Stimulated activated CD4-positive, alpha-beta T cell treated with anti-CD3 and anti-CD28 coated beads, Interleukin-4, amount 100 ng/mL, for 48 hours (primary cell): ENCODE measurements at regions not wholly inside any gene's neighbourhood (a gene's known extent, or its start where the extent isn't known, plus 50 kb on each side); places are given as distances from the start of the nearest gene placed in this dataset.

ENCODE experiments used
- DNase-seq, 2 donors: peaks; one replicate each; pipeline ENCODE4 v3.0.0-alpha.2; 2020; ENCODE audit warnings: low read depth in 2 of 2

DNA sequence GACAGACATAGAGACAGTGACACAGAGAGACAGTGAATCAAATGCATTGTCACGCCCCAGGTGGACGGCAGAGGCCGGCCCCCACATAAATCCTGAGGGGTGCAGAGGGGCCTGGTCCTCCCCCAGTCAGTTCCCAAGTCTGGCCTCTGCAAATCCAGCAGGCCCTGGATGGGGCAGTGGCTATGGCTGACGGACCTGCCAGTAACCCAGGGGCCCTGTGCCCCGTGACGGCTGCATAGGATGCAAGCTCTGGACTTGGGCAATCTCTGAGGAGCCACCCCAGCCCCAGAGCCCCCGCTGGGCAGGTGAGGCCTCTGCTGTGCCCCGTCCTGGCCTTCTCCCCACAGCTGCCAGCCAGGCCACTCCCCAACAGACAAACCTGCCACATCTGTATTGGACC is 204.5 kb downstream of the BRD1 start:
- no peak for DNase-seq

- no peak for DNase-seq
These were observed 205.2 kb downstream of the BRD1 start for GRCh38 chr22:49622241-49623105.

DNA sequence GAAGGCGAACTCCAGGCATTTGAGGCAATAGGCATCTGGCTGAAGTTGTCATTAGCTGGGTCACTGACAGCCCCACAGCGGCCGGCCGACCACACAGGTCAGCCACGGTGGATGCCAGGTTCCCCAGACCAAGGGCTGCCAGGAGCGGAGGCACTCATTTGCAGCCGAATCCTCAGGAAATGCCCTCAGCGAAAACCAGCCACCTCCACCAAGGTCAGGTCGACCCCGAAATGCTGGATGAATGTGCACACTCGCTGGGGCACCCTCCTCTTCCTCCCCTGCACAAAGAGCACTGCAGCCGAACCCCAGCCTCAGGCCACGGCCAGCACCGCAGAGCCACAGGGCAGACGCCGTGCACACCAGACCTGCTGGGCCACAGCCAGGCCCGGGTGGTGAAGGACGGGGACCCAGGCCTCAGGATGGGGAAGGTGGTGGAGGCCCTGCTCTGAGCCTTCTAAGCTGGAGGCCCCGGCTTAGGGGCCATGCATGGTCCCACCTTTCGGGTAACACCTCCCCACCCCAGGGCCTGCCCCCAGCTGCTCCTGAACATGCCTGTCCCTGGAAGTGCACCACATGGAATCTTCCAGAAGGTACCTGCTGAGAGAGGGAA is 206.0 kb downstream of the BRD1 start:
- DNase-seq = no peak

GRCh38 chr22:49620666-49621065 is 207.0 kb downstream of the BRD1 start:
- DNase-seq = no peak

DNA sequence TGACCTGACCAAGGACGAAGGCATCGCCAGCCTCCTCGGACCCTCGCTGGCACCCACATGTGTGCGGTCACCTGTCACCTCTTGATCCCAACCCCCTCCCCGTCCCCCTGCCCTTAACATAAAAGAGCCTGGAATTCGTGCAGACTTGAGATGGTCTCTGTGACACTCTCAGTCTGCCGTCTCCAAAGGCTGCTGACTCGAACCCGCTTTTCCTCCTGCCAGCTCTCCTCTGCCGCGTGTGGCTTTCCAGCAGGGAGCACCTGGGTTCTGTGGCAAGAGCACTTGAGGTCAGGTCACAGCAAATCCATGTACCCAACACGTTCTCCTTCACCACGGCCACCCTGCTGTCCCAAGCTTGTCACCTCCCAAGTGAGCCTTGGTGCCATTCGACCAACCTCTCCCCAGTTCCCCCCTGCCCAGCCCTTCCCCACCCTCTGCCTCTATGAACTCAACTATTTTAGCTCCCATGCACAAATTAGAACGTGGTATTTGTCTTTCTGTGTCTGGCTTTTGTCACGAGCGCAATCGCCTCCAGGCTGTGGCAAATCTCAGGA is 207.6 kb downstream of the BRD1 start:
- DNase-seq = no peak

GRCh38 chr22:49619301-49619700 is 208.4 kb downstream of the BRD1 start:
- no peak for DNase-seq

DNA sequence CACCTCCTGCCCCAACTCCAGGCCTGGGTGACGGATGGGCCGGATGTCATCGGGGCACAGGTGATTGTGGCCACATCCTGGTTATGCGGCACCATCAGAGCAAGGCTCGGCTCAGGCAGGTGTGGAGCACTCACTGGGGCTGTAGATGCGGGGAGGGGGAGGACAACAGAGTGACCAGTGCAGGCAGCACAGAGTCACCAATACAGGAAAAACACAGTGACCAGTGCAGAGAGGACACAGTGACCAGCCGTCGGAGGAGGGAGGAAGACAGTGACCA is 209.1 kb downstream of the BRD1 start:
- no peak for DNase-seq

DNA sequence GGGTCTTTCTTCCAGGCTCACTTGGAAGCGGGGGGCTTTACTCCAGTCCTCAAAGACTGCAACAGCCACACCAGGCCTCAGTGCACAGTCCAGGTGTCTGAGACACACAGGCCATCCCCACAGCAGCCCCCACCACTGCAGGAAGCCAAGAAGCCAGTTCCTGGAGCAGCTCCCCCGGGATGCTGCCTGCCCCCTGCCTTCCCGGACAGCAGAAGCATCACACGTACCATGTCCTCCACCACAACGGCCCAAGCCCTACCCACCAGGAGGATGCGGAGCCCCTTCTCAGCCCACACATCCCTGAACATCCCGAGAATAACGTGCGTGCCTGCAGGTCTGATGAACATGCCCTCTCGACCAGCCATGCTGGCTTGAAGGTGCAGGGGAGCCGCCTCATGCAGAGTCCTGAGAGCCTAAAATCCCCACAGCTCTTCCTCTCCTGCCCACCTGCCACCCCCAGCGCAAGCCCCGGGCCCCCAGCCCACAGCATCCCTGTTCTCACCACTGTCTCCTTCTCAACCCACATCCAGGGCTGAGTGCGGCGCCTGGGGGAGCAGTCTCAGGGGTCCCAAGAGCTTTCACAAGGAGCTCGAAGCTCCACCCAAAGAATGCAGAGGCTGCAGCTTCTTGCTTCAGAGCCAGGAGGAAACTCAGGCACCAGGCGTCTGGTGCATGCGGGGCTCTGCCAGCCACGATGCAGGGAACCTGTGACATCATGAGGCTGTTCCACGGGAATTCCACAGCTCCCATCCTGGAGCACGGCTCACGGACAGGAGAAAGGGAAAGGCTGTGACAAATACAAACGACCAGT is 209.6 kb downstream of the BRD1 start:
- DNase-seq = no peak

DNA sequence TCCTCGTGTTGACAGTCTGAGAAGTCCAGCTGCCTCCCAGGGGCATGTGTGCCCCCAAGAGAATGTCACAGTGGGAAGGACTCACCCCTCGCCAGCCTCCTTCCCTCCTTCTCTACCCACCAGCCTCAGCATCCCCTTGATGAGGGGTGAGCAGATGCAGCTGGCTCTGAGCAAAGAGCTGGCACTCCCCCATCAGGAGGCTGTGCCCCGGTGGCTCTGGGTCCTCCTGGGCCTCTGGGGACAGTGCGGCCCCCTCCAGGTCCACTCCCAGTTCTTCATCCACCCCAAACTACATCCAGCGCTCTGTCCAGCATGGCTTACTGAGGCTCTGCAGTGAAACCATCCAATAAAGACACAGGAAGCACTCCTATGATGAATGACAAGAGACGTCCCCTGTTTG is 210.4 kb downstream of the BRD1 start:
- DNase-seq = no peak

DNA sequence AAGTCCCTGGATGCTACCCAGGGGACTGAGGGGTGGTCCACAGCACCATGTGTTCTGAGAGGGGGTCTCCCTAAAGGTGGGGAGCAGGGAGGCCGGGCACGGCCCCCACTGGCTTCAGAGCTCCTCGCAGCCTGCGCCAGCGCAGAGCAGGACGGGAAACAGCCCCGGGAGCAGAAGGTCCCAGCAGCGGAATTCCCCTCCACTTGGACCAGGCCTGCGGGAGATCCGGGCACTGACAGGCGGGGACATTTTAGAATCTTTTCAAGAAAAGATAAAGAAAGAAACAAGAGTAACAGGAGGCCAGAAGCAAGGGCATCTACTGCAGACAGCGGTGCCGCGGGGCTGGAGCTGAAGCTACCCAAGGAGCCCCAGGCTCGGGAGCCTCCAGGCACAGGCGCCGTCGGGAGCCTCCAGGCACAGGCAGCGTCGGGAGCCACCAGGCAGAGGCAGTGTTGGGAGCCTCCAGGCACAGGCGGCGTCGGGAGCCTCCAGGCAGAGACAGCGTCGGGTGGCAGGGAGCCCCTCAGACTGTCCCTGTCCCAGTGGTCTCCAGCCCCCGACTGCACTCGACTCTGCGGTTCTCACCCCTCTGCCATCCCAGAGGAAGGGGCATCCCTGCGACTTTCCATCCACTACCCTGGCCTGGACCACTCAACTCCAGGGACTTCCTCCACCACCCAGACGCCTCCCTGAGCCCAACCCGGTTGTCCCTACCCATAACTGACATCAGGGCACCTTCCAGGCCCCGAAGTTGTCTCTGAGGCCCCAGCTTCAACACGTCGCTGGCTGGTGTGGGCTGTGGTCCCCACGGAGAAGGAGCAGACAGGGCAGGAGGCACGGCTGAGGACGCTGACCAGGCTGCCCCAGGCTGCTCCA is 211.1 kb downstream of the BRD1 start:
- no peak for DNase-seq

GRCh38 chr22:49614966-49615965 is 212.4 kb downstream of the BRD1 start:
- no peak for DNase-seq

GRCh38 chr22:49613511-49614270 is 214.0 kb downstream of the BRD1 start:
- no peak for DNase-seq

GRCh38 chr22:49613108-49613507 is 214.6 kb downstream of the BRD1 start:
- no peak for DNase-seq

DNA sequence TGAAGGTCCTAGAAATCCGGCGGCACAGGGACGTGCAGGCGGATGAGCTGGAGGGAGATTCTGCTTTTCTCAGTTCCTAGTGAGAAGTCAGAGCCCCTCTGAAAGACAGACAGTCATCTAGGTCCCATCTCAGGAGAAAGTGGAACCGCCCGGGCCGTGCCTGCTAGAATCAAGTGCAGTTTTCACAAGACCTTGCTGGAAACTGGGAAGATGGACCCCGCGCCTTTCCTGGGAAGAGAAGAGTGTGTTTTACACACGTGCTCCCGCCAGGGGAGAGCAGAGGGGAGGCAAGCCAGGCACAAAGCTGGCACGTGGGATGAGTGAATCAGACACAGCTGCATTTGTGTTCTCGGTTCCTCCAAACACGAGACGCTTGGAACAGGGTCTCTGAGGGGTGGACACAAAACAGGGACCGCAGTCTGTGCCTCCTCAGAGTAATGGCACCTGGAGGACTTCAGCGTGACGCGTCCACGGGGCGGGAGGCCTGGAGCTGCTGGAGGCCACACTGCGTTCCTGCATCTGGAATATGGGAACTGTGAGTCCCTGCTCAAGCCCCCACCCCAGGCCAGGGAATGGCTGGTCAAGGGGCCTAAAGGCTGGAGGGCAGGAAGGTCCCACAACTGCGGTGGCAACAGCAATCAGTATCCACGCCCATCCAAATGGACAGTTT is 218.3 kb downstream of the BRD1 start:
- no peak for DNase-seq

GRCh38 chr22:49608660-49609059 is 219.0 kb downstream of the BRD1 start:
- DNase-seq = no peak

GRCh38 chr22:49608228-49608627 is 219.4 kb downstream of the BRD1 start:
- DNase-seq = no peak

- no peak for DNase-seq
These were observed 219.9 kb downstream of the BRD1 start for GRCh38 chr22:49607821-49608220.

DNA sequence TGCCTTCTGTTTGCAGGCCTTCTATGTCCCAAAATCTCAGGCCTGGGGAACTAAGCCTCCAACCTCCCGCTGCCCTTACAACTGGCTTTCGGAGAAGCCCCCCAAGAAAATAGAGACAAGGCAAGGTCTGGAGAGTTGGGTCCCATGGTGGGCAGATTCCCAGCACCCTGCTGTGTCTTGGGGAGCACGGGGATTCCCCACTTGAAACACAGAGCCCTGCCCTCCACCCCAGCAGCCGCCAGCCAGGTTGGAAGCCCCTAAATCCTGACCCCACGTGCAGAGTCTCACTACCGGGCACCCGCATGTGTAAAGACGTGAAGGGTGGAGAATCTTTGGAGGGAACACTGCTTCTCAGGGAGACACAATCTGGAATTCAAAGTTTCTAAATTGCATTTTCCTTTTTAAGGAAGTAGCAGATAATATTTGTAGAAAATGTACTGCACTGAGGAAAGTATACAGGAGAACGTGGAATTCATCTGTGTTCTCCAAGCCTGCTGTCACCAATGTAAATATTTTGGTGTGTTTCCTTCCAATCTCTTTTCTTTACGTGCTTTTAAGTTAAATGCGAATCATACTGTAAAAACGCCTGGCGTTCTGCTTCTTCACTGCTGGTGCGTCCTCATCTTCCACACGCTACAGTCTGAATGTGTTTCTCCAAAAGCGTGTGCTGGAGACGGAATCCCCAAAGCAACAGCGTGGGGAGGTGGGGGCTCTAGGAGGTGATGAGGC is 220.9 kb downstream of the BRD1 start:
- DNase-seq = no peak
